GM21723 (cell line): ENCODE measurements at regions not wholly inside any gene's neighbourhood (a gene's known extent, or its start where the extent isn't known, plus 50 kb on each side); places are given as distances from the start of the nearest gene placed in this dataset.
A peak's percentile ranks its signal among the peaks of the same experiment; 100 is the strongest.
"Not testable (repeated sequence)": the region's sequence is repeated elsewhere in the genome, so short reads cannot be mapped to it uniquely, and the experiment has no call there.

Source experiments
- ATAC-seq: cut with Tn5 transposase; IDR thresholded peaks from one replicate; pipeline ENCODE4 v1.9.1; 2021; ENCODE audit warnings: mild to moderate bottlenecking, moderate library complexity; ENCODE audit not compliant: unreplicated experiment

GRCh38 chr5:143635146-143635752 lies 176.7 kb upstream of the HMHB1 start:
- no peak for ATAC-seq

GRCh38 chr5:143634689-143635088 lies 177.3 kb upstream of the HMHB1 start:
- ATAC-seq = no peak

GRCh38 chr5:143629871-143630659 lies 181.9 kb upstream of the HMHB1 start:
- ATAC-seq = no peak

- not testable (repeated sequence) for ATAC-seq
Observed at GRCh38 chr5:143625048-143625447, 186.9 kb upstream of the HMHB1 start.

- ATAC-seq = no peak
Observed at GRCh38 chr5:143624465-143624864, 187.5 kb upstream of the HMHB1 start.

GRCh38 chr5:143619040-143619439 lies 192.9 kb upstream of the HMHB1 start:
- no peak for ATAC-seq

GRCh38 chr5:143618141-143618540 lies 193.8 kb upstream of the HMHB1 start:
- ATAC-seq = no peak

GRCh38 chr5:143614831-143615230 lies 197.1 kb upstream of the HMHB1 start:
- ATAC-seq = no peak

GRCh38 chr5:143613329-143613728 lies 198.6 kb upstream of the HMHB1 start:
- no peak for ATAC-seq

GRCh38 chr5:143610946-143611345 lies 201.0 kb upstream of the HMHB1 start:
- ATAC-seq = no peak

GRCh38 chr5:143606043-143606752 lies 202.7 kb upstream of the NR3C1 start:
- ATAC-seq = peak; percentile 66

- ATAC-seq = peak; percentile 76
Observed at GRCh38 chr5:143605403-143606005, 202.0 kb upstream of the NR3C1 start.

- no peak for ATAC-seq
Observed at GRCh38 chr5:143601917-143602333, 198.4 kb upstream of the NR3C1 start.

GRCh38 chr5:143601357-143601756 lies 197.9 kb upstream of the NR3C1 start:
- ATAC-seq = no peak

- no peak for ATAC-seq
Observed at GRCh38 chr5:143600396-143601075, 197.1 kb upstream of the NR3C1 start.

- ATAC-seq = no peak
Observed at GRCh38 chr5:143599474-143599873, 196.0 kb upstream of the NR3C1 start.

- ATAC-seq = no peak
Observed at GRCh38 chr5:143596824-143597223, 193.3 kb upstream of the NR3C1 start.

- ATAC-seq = no peak
Observed at GRCh38 chr5:143594902-143595818, 191.7 kb upstream of the NR3C1 start.

GRCh38 chr5:143593723-143594122 lies 190.2 kb upstream of the NR3C1 start:
- ATAC-seq = peak; percentile 36

GRCh38 chr5:143592648-143593047 lies 189.2 kb upstream of the NR3C1 start:
- ATAC-seq = peak; percentile 73
